Endothelial cell of umbilical vein (primary cell): ENCODE measurements at regions not wholly inside any gene's neighbourhood (a gene's known extent, or its start where the extent isn't known, plus 50 kb on each side); places are given as distances from the start of the nearest gene placed in this dataset.

Experiments used
- BruUV-seq: library from RNA; stranded (reverse); fragments of 400-500 nt; replicated peaks from 2 replicates; lab custom pipeline; 2021; lab: Mats Ljungman, UMichigan
- CTCF ChIA-PET: fragments of 300-600, 350-600 bp; sonication (Branson Sonifier 250); formaldehyde crosslinking; loops from one replicate; lab custom pipeline; 2021; ENCODE audit warnings: antibody characterized with exemption, inconsistent platforms; lab: Charles Lee
- POLR2A ChIA-PET: fragments of 300-600, 350-600 bp; sonication (Branson Sonifier 250); formaldehyde crosslinking; loops from one replicate; lab custom pipeline; 2021; ENCODE audit warnings: antibody characterized with exemption, inconsistent platforms; lab: Charles Lee
- DNase-seq: peaks from one replicate; pipeline ENCODE4 v3.0.0-alpha.2; 2011; ENCODE audit warnings: low read depth, low spot score
- FAIRE-seq: peaks from 2 replicates; lab custom pipeline; 2011; peaks lifted over from hg19 to GRCh38; lab: Jason Lieb, UNC
- H2AFZ ChIP-seq: 2 replicates; pipeline ENCODE4 v1.6.0; 2012; ENCODE audit warnings: low read depth, low read length, control low read depth, inconsistent platforms
- H3K27ac ChIP-seq: 2 replicates; pipeline ENCODE4 v1.5.1; 2011; ENCODE audit warnings: low read depth, mild to moderate bottlenecking, control low read depth, low read length, moderate library complexity; ENCODE audit not compliant: insufficient read depth
- H3K27me3 ChIP-seq, 2 experiments: 2 replicates each; pipeline versions ENCODE4 v1.6.0 to v1.6.1; 2011; ENCODE audit warnings: low read length in 2 of 2, mixed read lengths in 1 of 2; ENCODE audit not compliant: control insufficient read depth in 2 of 2, insufficient read depth in 2 of 2
- H3K36me3 ChIP-seq, 2 experiments: 2 replicates in 1 of 2; 3 replicates in 1 of 2; pipeline ENCODE4 v1.5.1; 2011; ENCODE audit warnings: low read length in 2 of 2, mild to moderate bottlenecking in 1 of 2, moderate library complexity in 1 of 2; ENCODE audit not compliant: control insufficient read depth in 2 of 2, insufficient read depth in 2 of 2; ENCODE audit errors: extremely low read depth in 1 of 2
- H3K4me1 ChIP-seq: 3 replicates; pipeline ENCODE4 v1.5.1; 2011; ENCODE audit warnings: mild to moderate bottlenecking, low read length; ENCODE audit not compliant: control insufficient read depth, insufficient read depth; ENCODE audit errors: extremely low read depth
- H3K4me2 ChIP-seq: 2 replicates; pipeline ENCODE4 v1.6.1; 2011; ENCODE audit warnings: low read length, control low read depth, mixed read lengths; ENCODE audit not compliant: insufficient read depth
- H3K4me3 ChIP-seq, 3 experiments: fragments of 200-600 bp in 1 of 3; sonication (generic), shearing (Covaris generic) in 1 of 3; replicated peaks in 1 of 3; 2 replicates each; pipeline ENCODE4 v1.5.1; 2011 to 2016; ENCODE audit warnings: control low read depth in 3 of 3, low read length in 3 of 3, mild to moderate bottlenecking in 2 of 3, inconsistent platforms in 1 of 3, low read depth in 1 of 3, moderate library complexity in 1 of 3; ENCODE audit not compliant: insufficient read depth in 1 of 3
- H3K79me2 ChIP-seq: 2 replicates; pipeline ENCODE4 v1.6.0; 2012; ENCODE audit warnings: low read length, inconsistent platforms; ENCODE audit not compliant: control insufficient read depth, insufficient read depth
- H3K9ac ChIP-seq: replicated peaks from 2 replicates; pipeline ENCODE3; 2011; ENCODE audit warnings: low read length, control low read depth; ENCODE audit not compliant: insufficient read depth; ENCODE audit errors: extremely low read depth
- H3K9me1 ChIP-seq: replicated peaks from 3 replicates; pipeline ENCODE4 v1.6.0; 2011; ENCODE audit warnings: mild to moderate bottlenecking, low read length; ENCODE audit not compliant: control insufficient read depth, insufficient read depth; ENCODE audit errors: extremely low read depth
- H3K9me3 ChIP-seq: replicated peaks from 2 replicates; pipeline ENCODE4 v1.5.1; 2012; ENCODE audit warnings: low read length, inconsistent platforms; ENCODE audit not compliant: control insufficient read depth, insufficient read depth
- H4K20me1 ChIP-seq: replicated peaks from 2 replicates; pipeline ENCODE3; 2011; ENCODE audit warnings: mild to moderate bottlenecking, low read length; ENCODE audit not compliant: control insufficient read depth, insufficient read depth; ENCODE audit errors: extremely low read depth
- CTCF ChIP-seq, 2 donors: IDR thresholded peaks; 1 replicate in 1 of 2; 2 replicates in 1 of 2; pipeline ENCODE4 v1.5.1; 2011; ENCODE audit warnings: low read length in 2 of 2, mild to moderate bottlenecking in 2 of 2, moderate library complexity in 2 of 2, control low read depth in 1 of 2, inconsistent platforms in 1 of 2, low read depth in 1 of 2; ENCODE audit not compliant: insufficient read depth in 1 of 2; ENCODE audit errors: extremely low read depth in 1 of 2
- EZH2 ChIP-seq: IDR thresholded peaks from 2 replicates; pipeline ENCODE4 v1.6.1; 2012; ENCODE audit warnings: borderline replicate concordance, low read depth, mild to moderate bottlenecking, moderate library complexity, low read length, inconsistent platforms; ENCODE audit not compliant: severe bottlenecking
- FOS ChIP-seq: IDR thresholded peaks from 2 replicates; pipeline ENCODE4 v1.6.1; 2011; ENCODE audit warnings: mild to moderate bottlenecking, low read length, moderate library complexity, borderline replicate concordance; ENCODE audit not compliant: insufficient read depth
- GATA2 ChIP-seq: IDR thresholded peaks from 2 replicates; pipeline ENCODE4 v1.7.0; 2011; ENCODE audit warnings: low read depth, mild to moderate bottlenecking, moderate library complexity, mixed read lengths, low read length; ENCODE audit not compliant: insufficient read length, insufficient read depth
- JUN ChIP-seq: IDR thresholded peaks from 2 replicates; pipeline ENCODE4 v1.6.1; 2011; ENCODE audit warnings: borderline replicate concordance, low read depth; ENCODE audit not compliant: insufficient read length, insufficient read depth
- MYC ChIP-seq: IDR thresholded peaks from one replicate; pipeline ENCODE4 v1.6.1; 2011; ENCODE audit warnings: mild to moderate bottlenecking, low read depth, low read length
- POLR2A ChIP-seq: IDR thresholded peaks from 2 replicates; pipeline ENCODE4 v1.6.1; 2012; ENCODE audit warnings: low read depth, mild to moderate bottlenecking, control low read depth, low read length
- POLR2AphosphoS5 ChIP-seq: IDR thresholded peaks from 2 replicates; pipeline ENCODE4 v1.6.1; 2012; ENCODE audit warnings: low read depth, mild to moderate bottlenecking, control low read depth, low read length, moderate library complexity; ENCODE audit not compliant: insufficient read depth
- dilution Hi-C: fragments of 300-500 bp; cut with MboI; formaldehyde crosslinking; loops from one replicate; pipeline ENCODE4 v1.15.0; 2019; ENCODE audit warnings: low sequenced_read_pairs; ENCODE audit not compliant: extremely low pct_ligation_motif_present
- intact Hi-C: fragments of 100-400 bp; cut with micrococcal nuclease; formaldehyde crosslinking; loops from one replicate; pipeline ENCODE4 v1.10.0; 2022
- TF ChIP-seq, protein P1 (sequence below): IDR thresholded peaks from 2 replicates; pipeline ENCODE4 v1.6.1; 2011; ENCODE audit not compliant: insufficient read depth, insufficient read length

DNA sequence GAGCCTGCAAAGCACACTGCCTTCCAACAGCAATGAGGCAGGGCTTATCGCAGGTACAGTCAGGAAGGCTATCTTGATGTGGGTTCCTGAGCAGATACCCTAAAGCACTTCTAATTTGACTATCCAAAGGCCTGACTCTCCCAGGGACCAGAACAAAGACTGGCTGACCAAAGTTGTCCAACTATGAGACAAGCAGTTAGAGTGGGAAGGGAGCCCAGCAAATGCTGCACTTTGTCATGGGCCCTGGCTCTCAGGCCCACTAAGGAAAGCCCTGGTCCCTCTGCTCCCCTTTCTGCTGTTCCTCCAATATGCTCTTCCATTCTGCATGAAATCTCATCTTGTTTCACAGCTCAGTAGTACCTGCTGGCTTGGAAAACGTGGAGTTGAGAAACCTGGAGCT lies 391.0 kb downstream of the RAB28 start:
- dilution Hi-C loops, result no loop called here
- Histone ChIP-seq H3K36me3 (no peaks in the 10 kb centered on the region), H3K9ac (no peak overlapping the region), H3K4me3 (no peak overlapping the region), H3K4me1 (no peaks in the 10 kb centered on the region), H2AFZ (no peak overlapping the region), H4K20me1 (no peaks in the 10 kb centered on the region), H3K9me1 (no peaks in the 10 kb centered on the region), H3K9me3 (no peaks in the 10 kb centered on the region), H3K27ac (no peak overlapping the region), H3K27me3 (no peaks in the 10 kb centered on the region), H3K4me2 (no peak overlapping the region), H3K79me2 (no peaks in the 10 kb centered on the region)
- no TSS peak for BruUV-seq
- DNase-seq, result no peak
- ChIA-PET POLR2A (no interaction called here), CTCF (no interaction called here)
- intact Hi-C loops, result no loop called here
- TF ChIP-seq POLR2A (no peak), POLR2AphosphoS5 (no peak), GATA2 (no peak), EZH2 (no peak), FOS (no peak), CTCF (IDR thresholded peaks at IDR 0.05; ENCODE audit: extremely low read depth in 1 of 2, insufficient read depth in 1 of 2, low read depth in 1 of 2, low read length in 2 of 2) (no peak), MYC (no peak), JUN (no peak)
- TF ChIP-seq, protein P1, sequence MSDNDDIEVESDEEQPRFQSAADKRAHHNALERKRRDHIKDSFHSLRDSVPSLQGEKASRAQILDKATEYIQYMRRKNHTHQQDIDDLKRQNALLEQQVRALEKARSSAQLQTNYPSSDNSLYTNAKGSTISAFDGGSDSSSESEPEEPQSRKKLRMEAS, result no peak
- no peak for FAIRE-seq
